C4-2B (cell line): ENCODE measurements at regions not wholly inside any gene's neighbourhood (a gene's known extent, or its start where the extent isn't known, plus 50 kb on each side); places are given as distances from the start of the nearest gene placed in this dataset.

Experiments
- ZFX ChIP-seq: fragments of 450-650 bp; IDR thresholded peaks from 2 replicates; pipeline ENCODE4 v1.6.1; 2017
- TF ChIP-seq, protein P1 (sequence below): fragments of 450-650 bp; conservative IDR thresholded peaks from 2 replicates; pipeline ENCODE4 v1.5.1; 2017; ENCODE audit warnings: mild to moderate bottlenecking

DNA sequence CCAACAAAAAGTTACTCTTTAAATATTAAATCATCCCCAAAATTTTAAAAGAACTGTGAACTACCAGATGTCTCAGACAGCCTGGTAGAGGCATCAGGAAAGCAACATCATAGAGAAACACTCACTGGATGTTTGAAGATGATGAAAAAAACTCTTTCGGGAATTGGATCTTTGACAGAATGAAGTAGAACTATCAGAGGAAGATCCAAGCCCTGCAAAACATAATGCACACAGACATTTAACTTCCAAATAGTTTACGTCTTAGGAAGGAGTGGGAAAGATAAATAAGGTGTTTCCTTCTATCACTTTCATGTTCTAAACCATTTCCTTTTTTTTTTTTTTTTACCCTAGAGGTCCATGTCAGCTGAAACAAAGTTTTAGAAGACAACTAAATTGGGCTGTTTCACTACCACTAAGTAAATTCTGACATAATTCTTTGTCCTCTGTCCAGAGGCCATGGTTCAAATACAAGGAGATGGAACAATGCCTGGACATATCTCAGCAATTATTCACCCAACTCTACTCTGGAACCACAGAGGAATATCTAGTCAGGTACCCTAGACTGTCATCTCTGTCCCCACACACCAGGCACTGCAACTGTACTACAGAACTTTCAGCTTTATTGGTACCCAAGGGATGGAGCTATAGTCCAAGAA lies 217.7 kb upstream of the INTU start:
- TF ChIP-seq, protein P1, sequence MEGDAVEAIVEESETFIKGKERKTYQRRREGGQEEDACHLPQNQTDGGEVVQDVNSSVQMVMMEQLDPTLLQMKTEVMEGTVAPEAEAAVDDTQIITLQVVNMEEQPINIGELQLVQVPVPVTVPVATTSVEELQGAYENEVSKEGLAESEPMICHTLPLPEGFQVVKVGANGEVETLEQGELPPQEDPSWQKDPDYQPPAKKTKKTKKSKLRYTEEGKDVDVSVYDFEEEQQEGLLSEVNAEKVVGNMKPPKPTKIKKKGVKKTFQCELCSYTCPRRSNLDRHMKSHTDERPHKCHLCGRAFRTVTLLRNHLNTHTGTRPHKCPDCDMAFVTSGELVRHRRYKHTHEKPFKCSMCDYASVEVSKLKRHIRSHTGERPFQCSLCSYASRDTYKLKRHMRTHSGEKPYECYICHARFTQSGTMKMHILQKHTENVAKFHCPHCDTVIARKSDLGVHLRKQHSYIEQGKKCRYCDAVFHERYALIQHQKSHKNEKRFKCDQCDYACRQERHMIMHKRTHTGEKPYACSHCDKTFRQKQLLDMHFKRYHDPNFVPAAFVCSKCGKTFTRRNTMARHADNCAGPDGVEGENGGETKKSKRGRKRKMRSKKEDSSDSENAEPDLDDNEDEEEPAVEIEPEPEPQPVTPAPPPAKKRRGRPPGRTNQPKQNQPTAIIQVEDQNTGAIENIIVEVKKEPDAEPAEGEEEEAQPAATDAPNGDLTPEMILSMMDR: no peak
- TF ChIP-seq ZFX: no peak
